Stimulated activated CD8-positive, alpha-beta memory T cell treated with anti-CD3 and anti-CD28 coated beads, Interleukin-4, amount 100 ng/mL, for 24 hours (primary cell): ENCODE measurements at regions not wholly inside any gene's neighbourhood (a gene's known extent, or its start where the extent isn't known, plus 50 kb on each side); places are given as distances from the start of the nearest gene placed in this dataset.

ENCODE experiments used
- DNase-seq: peaks from one replicate; pipeline ENCODE4 v3.0.0-alpha.2; 2020; ENCODE audit warnings: low read depth

GRCh38 chr3:36269274-36269673 is 111.0 kb upstream of the STAC start:
- DNase-seq = no peak

GRCh38 chr3:36282766-36283165 is 97.5 kb upstream of the STAC start:
- no peak for DNase-seq

GRCh38 chr3:36295296-36295695 is 85.0 kb upstream of the STAC start:
- DNase-seq = no peak

GRCh38 chr3:36297195-36297594 is 83.1 kb upstream of the STAC start:
- no peak for DNase-seq

- no peak for DNase-seq
Measured at GRCh38 chr3:36298188-36298587, 82.1 kb upstream of the STAC start.

GRCh38 chr3:36302158-36302509 is 78.2 kb upstream of the STAC start:
- no peak for DNase-seq

GRCh38 chr3:36302626-36303025 is 77.7 kb upstream of the STAC start:
- DNase-seq = no peak

- DNase-seq = no peak
Measured at GRCh38 chr3:36303286-36303685, 77.0 kb upstream of the STAC start.

GRCh38 chr3:36305929-36306520 is 74.3 kb upstream of the STAC start:
- no peak for DNase-seq

- DNase-seq = no peak
Measured at GRCh38 chr3:36309092-36309491, 71.2 kb upstream of the STAC start.

- no peak for DNase-seq
Measured at GRCh38 chr3:36312351-36312750, 68.0 kb upstream of the STAC start.

GRCh38 chr3:36317915-36318314 is 62.4 kb upstream of the STAC start:
- no peak for DNase-seq

GRCh38 chr3:36318621-36319200 is 61.6 kb upstream of the STAC start:
- no peak for DNase-seq

- DNase-seq = no peak
Measured at GRCh38 chr3:36319680-36320079, 60.6 kb upstream of the STAC start.
